ENCODE measurements at regions not wholly inside any gene's neighbourhood (a gene's known extent, or its start where the extent isn't known, plus 50 kb on each side); places are given as distances from the start of the nearest gene placed in this dataset.

- H4K5ac ChIP-seq (ENCODE audit: insufficient read length, low read depth, low read length) = no peak overlapping the region
- H3K23me2 ChIP-seq (ENCODE audit: insufficient read length, low read depth, low read length, poor library complexity, severe bottlenecking) = no peaks in the 10 kb centered on the region
- no peak overlapping the region for H3K4me2 ChIP-seq (ENCODE audit: insufficient read depth, insufficient read length, low read length)
- no peak overlapping the region for H2BK12ac ChIP-seq (ENCODE audit: insufficient read length, low read depth, low read length)
- no peak overlapping the region for H2AFZ ChIP-seq (ENCODE audit: low read length)
- no peak overlapping the region for H3K9ac ChIP-seq (ENCODE audit: extremely low read depth, insufficient read length, low read length)
- Mint-ChIP-seq H3K27me3 (ENCODE audit: low read depth) (no peaks in the 10 kb centered on the region), H3K4me1 (no peaks in the 10 kb centered on the region), H3K4me3 (no peak overlapping the region), H3K9me3 (peaks cover 11 to 14% of the 10 kb centered on the region in 2 experiments), H3K36me3 (ENCODE audit: insufficient read depth in 1 of 3, low read depth in 3 of 3) (peaks cover 0 to 4% (median 2%) of the 10 kb centered on the region in 3 experiments; a peak in 6 of 7 replicates), H3K27ac (no peak overlapping the region)
- H3K18ac ChIP-seq (ENCODE audit: insufficient read length, low read depth, low read length) = no peak overlapping the region
- no peak overlapping the region for H3K14ac ChIP-seq (ENCODE audit: insufficient read depth, low read length)
- no peak overlapping the region for H4K91ac ChIP-seq (ENCODE audit: insufficient read length, low read depth, low read length)
- no peaks in the 10 kb centered on the region for H3K27me3 ChIP-seq (ENCODE audit: insufficient read depth, low read length)
- H4K20me1 ChIP-seq (ENCODE audit: control insufficient read depth, insufficient read depth, insufficient read length) = no peaks in the 10 kb centered on the region
- H3K4me1 ChIP-seq (ENCODE audit: insufficient read depth, low read length) = no peaks in the 10 kb centered on the region
- no peak for DNase-seq
- no peak overlapping the region for H2BK5ac ChIP-seq (ENCODE audit: insufficient read length, low read length)
- no peak overlapping the region for H3K23ac ChIP-seq (ENCODE audit: insufficient read length, low read depth, low read length)
- no peak overlapping the region for H2AK5ac ChIP-seq (ENCODE audit: insufficient read length, low read length)
- no peak overlapping the region for H2BK20ac ChIP-seq (ENCODE audit: low read depth, low read length, poor library complexity, severe bottlenecking)
- no peak overlapping the region for H3K4ac ChIP-seq (ENCODE audit: low read depth, low read length)
- no peak overlapping the region for H4K8ac ChIP-seq (replicated peaks; ENCODE audit: insufficient read length, low read depth, low read length)
- H2BK120ac ChIP-seq (ENCODE audit: low read depth, low read length, poor library complexity, severe bottlenecking) = no peak overlapping the region
- H3T11ph ChIP-seq (ENCODE audit: low read length) = no peak overlapping the region
- no peaks in the 10 kb centered on the region for H3K9me3 ChIP-seq (ENCODE audit: control insufficient read depth, low read depth, low read length)
- no peak for TF ChIP-seq CTCF (conservative IDR thresholded peaks at IDR 0.05)
- no peaks in the 10 kb centered on the region for H3K79me2 ChIP-seq (ENCODE audit: insufficient read depth, low read length)
- H3K56ac ChIP-seq (ENCODE audit: insufficient read length, low read depth, low read length) = no peak overlapping the region
- H2BK15ac ChIP-seq (ENCODE audit: low read depth, low read length) = no peak overlapping the region
- no CpG with 5 or more reads among the region's 2 CpGs for WGBS (ENCODE audit: extremely low coverage, insufficient read length, low lambda C conversion rate)
- no peak overlapping the region for H3K27ac ChIP-seq (ENCODE audit: insufficient read length, low read depth, low read length)
- no peaks in the 10 kb centered on the region for H3K79me1 ChIP-seq (ENCODE audit: insufficient read depth, low read depth, low read length, poor library complexity, severe bottlenecking)
Observed at GRCh38 chr9:29297592-29297991, 1724.3 kb upstream of the C9orf72 start.

Measured in H9 (cell line).